ENCODE measurements at regions not wholly inside any gene's neighbourhood (a gene's known extent, or its start where the extent isn't known, plus 50 kb on each side); places are given as distances from the start of the nearest gene placed in this dataset.

DNA sequence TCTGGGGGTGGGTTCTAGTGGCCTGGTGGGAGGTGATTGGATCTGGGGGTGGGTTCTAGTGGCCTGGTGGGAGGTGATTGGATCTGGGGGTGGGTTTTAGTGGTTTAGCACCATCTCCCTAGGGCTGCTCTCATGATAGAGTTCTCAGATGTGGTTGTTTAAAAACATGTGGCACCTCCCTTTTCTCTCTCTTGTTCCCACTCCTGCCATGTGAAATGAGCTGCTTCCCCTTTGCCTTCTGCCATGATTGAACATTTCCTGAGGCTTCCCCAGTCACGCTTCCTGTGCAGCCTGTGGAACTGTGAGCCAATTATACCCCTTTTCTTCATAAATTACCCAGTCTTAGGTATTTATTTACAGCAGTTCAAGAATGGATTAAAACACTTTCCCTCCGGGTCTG is 327.3 kb upstream of the AJAP1 start:
- no peak for TF ChIP-seq YY1 (IDR thresholded peaks at IDR 0.05; ENCODE audit: low read depth)
- no peak for TF ChIP-seq EP300 (IDR thresholded peaks at IDR 0.05; ENCODE audit: borderline replicate concordance)
- no peak for TF ChIP-seq ZBTB7A (IDR thresholded peaks at IDR 0.05; ENCODE audit: low read depth)
- no peak for TF ChIP-seq RAD21 (IDR thresholded peaks at IDR 0.05; ENCODE audit: low read depth)
- no peak for TF ChIP-seq NFIC (IDR thresholded peaks at IDR 0.05)
- TF ChIP-seq, protein P1, sequence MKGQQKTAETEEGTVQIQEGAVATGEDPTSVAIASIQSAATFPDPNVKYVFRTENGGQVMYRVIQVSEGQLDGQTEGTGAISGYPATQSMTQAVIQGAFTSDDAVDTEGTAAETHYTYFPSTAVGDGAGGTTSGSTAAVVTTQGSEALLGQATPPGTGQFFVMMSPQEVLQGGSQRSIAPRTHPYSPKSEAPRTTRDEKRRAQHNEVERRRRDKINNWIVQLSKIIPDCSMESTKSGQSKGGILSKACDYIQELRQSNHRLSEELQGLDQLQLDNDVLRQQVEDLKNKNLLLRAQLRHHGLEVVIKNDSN (IDR thresholded peaks at IDR 0.05), result no peak
- TF ChIP-seq, protein P2, sequence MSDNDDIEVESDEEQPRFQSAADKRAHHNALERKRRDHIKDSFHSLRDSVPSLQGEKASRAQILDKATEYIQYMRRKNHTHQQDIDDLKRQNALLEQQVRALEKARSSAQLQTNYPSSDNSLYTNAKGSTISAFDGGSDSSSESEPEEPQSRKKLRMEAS (IDR thresholded peaks at IDR 0.05), result no peak
- TF ChIP-seq CREB1 (IDR thresholded peaks at IDR 0.05; ENCODE audit: low read depth), result no peak
- no peak for TF ChIP-seq TCF12 (IDR thresholded peaks at IDR 0.05; ENCODE audit: low read depth)
- TF ChIP-seq, protein P3, sequence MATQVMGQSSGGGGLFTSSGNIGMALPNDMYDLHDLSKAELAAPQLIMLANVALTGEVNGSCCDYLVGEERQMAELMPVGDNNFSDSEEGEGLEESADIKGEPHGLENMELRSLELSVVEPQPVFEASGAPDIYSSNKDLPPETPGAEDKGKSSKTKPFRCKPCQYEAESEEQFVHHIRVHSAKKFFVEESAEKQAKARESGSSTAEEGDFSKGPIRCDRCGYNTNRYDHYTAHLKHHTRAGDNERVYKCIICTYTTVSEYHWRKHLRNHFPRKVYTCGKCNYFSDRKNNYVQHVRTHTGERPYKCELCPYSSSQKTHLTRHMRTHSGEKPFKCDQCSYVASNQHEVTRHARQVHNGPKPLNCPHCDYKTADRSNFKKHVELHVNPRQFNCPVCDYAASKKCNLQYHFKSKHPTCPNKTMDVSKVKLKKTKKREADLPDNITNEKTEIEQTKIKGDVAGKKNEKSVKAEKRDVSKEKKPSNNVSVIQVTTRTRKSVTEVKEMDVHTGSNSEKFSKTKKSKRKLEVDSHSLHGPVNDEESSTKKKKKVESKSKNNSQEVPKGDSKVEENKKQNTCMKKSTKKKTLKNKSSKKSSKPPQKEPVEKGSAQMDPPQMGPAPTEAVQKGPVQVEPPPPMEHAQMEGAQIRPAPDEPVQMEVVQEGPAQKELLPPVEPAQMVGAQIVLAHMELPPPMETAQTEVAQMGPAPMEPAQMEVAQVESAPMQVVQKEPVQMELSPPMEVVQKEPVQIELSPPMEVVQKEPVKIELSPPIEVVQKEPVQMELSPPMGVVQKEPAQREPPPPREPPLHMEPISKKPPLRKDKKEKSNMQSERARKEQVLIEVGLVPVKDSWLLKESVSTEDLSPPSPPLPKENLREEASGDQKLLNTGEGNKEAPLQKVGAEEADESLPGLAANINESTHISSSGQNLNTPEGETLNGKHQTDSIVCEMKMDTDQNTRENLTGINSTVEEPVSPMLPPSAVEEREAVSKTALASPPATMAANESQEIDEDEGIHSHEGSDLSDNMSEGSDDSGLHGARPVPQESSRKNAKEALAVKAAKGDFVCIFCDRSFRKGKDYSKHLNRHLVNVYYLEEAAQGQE (IDR thresholded peaks at IDR 0.05; ENCODE audit: low read depth), result no peak

Data from Ishikawa (cell line).